Mesenchymal stem cell (in vitro differentiated cells and primary cell): ENCODE measurements at regions not wholly inside any gene's neighbourhood (a gene's known extent, or its start where the extent isn't known, plus 50 kb on each side); places are given as distances from the start of the nearest gene placed in this dataset.
A peak's percentile ranks its signal among the peaks of the same experiment; 100 is the strongest.

Experiments
- DNase-seq: peaks from one replicate; pipeline ENCODE4 v3.0.0-alpha.2; 2013
- H2AFZ ChIP-seq: one replicate; pipeline ENCODE4 v1.6.1; 2013; ENCODE audit warnings: low read depth, mild to moderate bottlenecking, control low read depth, inconsistent platforms, low read length, moderate library complexity
- H2AK5ac ChIP-seq: 2 replicates; pipeline ENCODE4 v1.6.1; 2013; ENCODE audit warnings: low read length, moderate library complexity, mild to moderate bottlenecking, inconsistent platforms; ENCODE audit not compliant: severe bottlenecking
- H2BK120ac ChIP-seq: one replicate; pipeline ENCODE4 v1.6.1; 2013; ENCODE audit warnings: low read depth, mild to moderate bottlenecking, inconsistent platforms, low read length, moderate library complexity
- H2BK12ac ChIP-seq, 2 experiments: one replicate each; pipeline ENCODE4 v1.6.1; 2013; ENCODE audit warnings: inconsistent platforms in 2 of 2, low read length in 2 of 2, mild to moderate bottlenecking in 2 of 2, moderate library complexity in 2 of 2, control low read depth in 1 of 2
- H2BK15ac ChIP-seq: one replicate; pipeline ENCODE4 v1.6.1; 2013; ENCODE audit warnings: mild to moderate bottlenecking, low read depth, inconsistent platforms; ENCODE audit not compliant: poor library complexity, severe bottlenecking
- H2BK5ac ChIP-seq: 2 replicates; pipeline ENCODE4 v1.6.1; 2013; ENCODE audit warnings: low read depth, mild to moderate bottlenecking, low read length, control low read depth, inconsistent platforms; ENCODE audit not compliant: poor library complexity, severe bottlenecking
- H3K14ac ChIP-seq, 2 experiments: one replicate each; pipeline ENCODE4 v1.6.1; 2013; ENCODE audit warnings: inconsistent platforms in 2 of 2, low read length in 2 of 2, control low read depth in 1 of 2, mild to moderate bottlenecking in 1 of 2, moderate library complexity in 1 of 2
- H3K18ac ChIP-seq, 2 experiments: one replicate each; pipeline ENCODE4 v1.6.1; 2013; ENCODE audit warnings: inconsistent platforms in 2 of 2, low read length in 2 of 2, control low read depth in 1 of 2, low read depth in 1 of 2, mild to moderate bottlenecking in 1 of 2
- H3K23ac ChIP-seq, 2 experiments: one replicate each; pipeline ENCODE4 v1.6.1; 2013; ENCODE audit warnings: inconsistent platforms in 2 of 2, low read length in 2 of 2, mild to moderate bottlenecking in 2 of 2, moderate library complexity in 2 of 2, control low read depth in 1 of 2
- H3K27ac ChIP-seq: 2 replicates; pipeline ENCODE4 v1.5.1; 2013; ENCODE audit warnings: mild to moderate bottlenecking, moderate library complexity, low read length, control low read depth, inconsistent platforms; ENCODE audit not compliant: poor library complexity, severe bottlenecking
- H3K27me3 ChIP-seq, 2 experiments: 2 replicates each; pipeline versions ENCODE4 v1.6.1 to v1.7.0; 2013; ENCODE audit warnings: low read length in 2 of 2, mild to moderate bottlenecking in 2 of 2, moderate library complexity in 2 of 2, control low read depth in 1 of 2, inconsistent platforms in 1 of 2; ENCODE audit not compliant: control insufficient read depth in 1 of 2, insufficient read depth in 1 of 2
- H3K36me3 ChIP-seq, 2 experiments: 2 replicates each; pipeline versions ENCODE4 v1.6.1 to v1.7.0; 2013; ENCODE audit warnings: low read length in 2 of 2, control low read depth in 1 of 2, inconsistent platforms in 1 of 2, low read depth in 1 of 2, mild to moderate bottlenecking in 1 of 2; ENCODE audit not compliant: insufficient read depth in 2 of 2, control insufficient read depth in 1 of 2
- H3K4ac ChIP-seq, 2 experiments: one replicate each; pipeline ENCODE4 v1.6.1; 2013; ENCODE audit warnings: inconsistent platforms in 2 of 2, low read length in 2 of 2, mild to moderate bottlenecking in 2 of 2, moderate library complexity in 2 of 2, control low read depth in 1 of 2, low read depth in 1 of 2
- H3K4me1 ChIP-seq: 2 replicates; pipeline ENCODE4 v1.6.1; 2013; ENCODE audit warnings: low read depth, low read length, control low read depth; ENCODE audit not compliant: control insufficient read depth, insufficient read depth
- H3K4me2 ChIP-seq: 2 replicates; pipeline ENCODE4 v1.6.1; 2013; ENCODE audit warnings: low read length, mild to moderate bottlenecking, inconsistent platforms; ENCODE audit not compliant: poor library complexity, severe bottlenecking
- H3K4me3 ChIP-seq, 2 experiments: 2 replicates each; pipeline versions ENCODE4 v1.5.1 to v1.7.0; 2013; ENCODE audit warnings: low read length in 2 of 2, mild to moderate bottlenecking in 2 of 2, control low read depth in 1 of 2, low read depth in 1 of 2; ENCODE audit not compliant: insufficient read depth in 1 of 2
- H3K79me1 ChIP-seq: replicated peaks from 2 replicates; pipeline ENCODE4 v1.6.1; 2013; ENCODE audit warnings: mild to moderate bottlenecking, control low read depth, low read length, inconsistent platforms; ENCODE audit not compliant: poor library complexity, severe bottlenecking
- H3K9ac ChIP-seq: 2 replicates; pipeline ENCODE4 v1.7.0; 2013; ENCODE audit warnings: mild to moderate bottlenecking, low read length, moderate library complexity
- H3K9me3 ChIP-seq: 2 replicates; pipeline ENCODE4 v1.7.0; 2013; ENCODE audit warnings: mild to moderate bottlenecking, low read length; ENCODE audit not compliant: control insufficient read depth
- H4K8ac ChIP-seq: one replicate; pipeline ENCODE4 v1.6.1; 2013; ENCODE audit warnings: inconsistent platforms, mild to moderate bottlenecking, low read length, moderate library complexity
- H4K91ac ChIP-seq: one replicate; pipeline ENCODE4 v1.6.1; 2013; ENCODE audit warnings: mild to moderate bottlenecking, low read length, inconsistent platforms
- WGBS: methylation state at CpG from one replicate; pipeline ENCODE4 v1.1.7; 2013; ENCODE audit warnings: mixed read lengths; 5-methylcytosine and 5-hydroxymethylcytosine counted together

GRCh38 chrX:122555925-122556324, 628.2 kb upstream of the GRIA3 start:
- Histone ChIP-seq H3K4ac (no peak overlapping the region), H3K9ac (no peak overlapping the region), H2BK12ac (no peak overlapping the region), H3K9me3 (peaks cover 2% of the 10 kb centered on the region), H3K36me3 (no peaks in the 10 kb centered on the region), H3K27ac (no peak overlapping the region), H3K79me1 (no peaks in the 10 kb centered on the region), H3K18ac (no peak overlapping the region), H2AK5ac (no peak overlapping the region), H3K4me2 (no peak overlapping the region), H2BK120ac (no peak overlapping the region), H3K27me3 (no peaks in the 10 kb centered on the region), H4K91ac (no peak overlapping the region), H2AFZ (no peak overlapping the region), H2BK15ac (no peak overlapping the region), H3K4me1 (no peaks in the 10 kb centered on the region), H3K23ac (no peak overlapping the region), H3K4me3 (no peak overlapping the region), H2BK5ac (no peak overlapping the region), H4K8ac (no peak overlapping the region), H3K14ac (no peak overlapping the region)
- WGBS: 74% methylated on average over 2 of the region's 2 CpGs
- DNase-seq: no peak

GRCh38 chrX:122565952-122566351, 618.1 kb upstream of the GRIA3 start:
- H2BK120ac ChIP-seq: no peak overlapping the region
- no peak overlapping the region for H3K4me3 ChIP-seq
- no peak overlapping the region for H3K18ac ChIP-seq
- H2AFZ ChIP-seq: no peak overlapping the region
- peaks cover 5% of the 10 kb centered on the region for H3K9me3 ChIP-seq
- H3K4ac ChIP-seq: no peak overlapping the region
- H2BK12ac ChIP-seq: no peak overlapping the region
- no peaks in the 10 kb centered on the region for H3K36me3 ChIP-seq
- no peak overlapping the region for H3K27ac ChIP-seq
- WGBS: 0% methylated on average over 1 of the region's 1 CpG
- no peak overlapping the region for H4K8ac ChIP-seq
- no peak overlapping the region for H2BK5ac ChIP-seq
- H3K27me3 ChIP-seq: no peaks in the 10 kb centered on the region
- H3K79me1 ChIP-seq: no peaks in the 10 kb centered on the region
- no peaks in the 10 kb centered on the region for H3K4me1 ChIP-seq
- H2AK5ac ChIP-seq: no peak overlapping the region
- no peak overlapping the region for H3K23ac ChIP-seq
- no peak overlapping the region for H3K4me2 ChIP-seq
- H3K14ac ChIP-seq: no peak overlapping the region
- H4K91ac ChIP-seq: no peak overlapping the region
- no peak overlapping the region for H2BK15ac ChIP-seq
- DNase-seq: peak; percentile 89
- no peak overlapping the region for H3K9ac ChIP-seq

GRCh38 chrX:122566401-122566800, 617.7 kb upstream of the GRIA3 start:
- no peak overlapping the region for H3K23ac ChIP-seq
- no peak overlapping the region for H3K4me3 ChIP-seq
- H3K4me1 ChIP-seq: no peaks in the 10 kb centered on the region
- no peak overlapping the region for H3K27ac ChIP-seq
- no peak overlapping the region for H4K8ac ChIP-seq
- H2BK15ac ChIP-seq: no peak overlapping the region
- no peak overlapping the region for H2BK5ac ChIP-seq
- H2AFZ ChIP-seq: no peak overlapping the region
- no peaks in the 10 kb centered on the region for H3K27me3 ChIP-seq
- no peak overlapping the region for H4K91ac ChIP-seq
- H2BK120ac ChIP-seq: no peak overlapping the region
- peaks cover 4% of the 10 kb centered on the region for H3K9me3 ChIP-seq
- no peak overlapping the region for H3K4ac ChIP-seq
- no peaks in the 10 kb centered on the region for H3K36me3 ChIP-seq
- no peaks in the 10 kb centered on the region for H3K79me1 ChIP-seq
- H2BK12ac ChIP-seq: no peak overlapping the region
- H3K4me2 ChIP-seq: no peak overlapping the region
- H3K9ac ChIP-seq: no peak overlapping the region
- H3K14ac ChIP-seq: no peak overlapping the region
- DNase-seq: no peak
- no peak overlapping the region for H3K18ac ChIP-seq
- no peak overlapping the region for H2AK5ac ChIP-seq

GRCh38 chrX:122567911-122568310, 616.2 kb upstream of the GRIA3 start:
- no peak overlapping the region for H4K8ac ChIP-seq
- H3K14ac ChIP-seq: no peak overlapping the region
- no peak for DNase-seq
- no peak overlapping the region for H3K4ac ChIP-seq
- H3K9me3 ChIP-seq: peaks cover 6% of the 10 kb centered on the region
- no peak overlapping the region for H3K9ac ChIP-seq
- H4K91ac ChIP-seq: no peak overlapping the region
- WGBS: no CpG with 5 or more reads among the region's 3 CpGs
- H2AK5ac ChIP-seq: no peak overlapping the region
- H2BK15ac ChIP-seq: no peak overlapping the region
- H2BK12ac ChIP-seq: no peak overlapping the region
- H3K79me1 ChIP-seq: no peaks in the 10 kb centered on the region
- H3K23ac ChIP-seq: no peak overlapping the region
- no peak overlapping the region for H3K18ac ChIP-seq
- no peak overlapping the region for H3K4me2 ChIP-seq
- no peaks in the 10 kb centered on the region for H3K27me3 ChIP-seq
- H2BK5ac ChIP-seq: no peak overlapping the region
- H2AFZ ChIP-seq: no peak overlapping the region
- H3K4me1 ChIP-seq: no peaks in the 10 kb centered on the region
- H2BK120ac ChIP-seq: no peak overlapping the region
- H3K27ac ChIP-seq: no peak overlapping the region
- H3K4me3 ChIP-seq: no peak overlapping the region
- H3K36me3 ChIP-seq: no peaks in the 10 kb centered on the region
